EL (cell line): ENCODE measurements at regions not wholly inside any gene's neighbourhood (a gene's known extent, or its start where the extent isn't known, plus 50 kb on each side); places are given as distances from the start of the nearest gene placed in this dataset.
A peak's percentile ranks its signal among the peaks of the same experiment; 100 is the strongest.

Experiments
- DNase-seq: peaks from one replicate; pipeline ENCODE4 v3.0.0-alpha.2; 2016

- DNase-seq = peak; percentile 94
Measured at GRCh38 chr2:180523621-180524340, 456.6 kb upstream of the UBE2E3 start.

- peak; percentile 54 for DNase-seq
Measured at GRCh38 chr2:180520921-180521581, 459.4 kb upstream of the UBE2E3 start.

GRCh38 chr2:180520206-180520605, 460.2 kb upstream of the UBE2E3 start:
- DNase-seq = peak; percentile 14

GRCh38 chr2:180519276-180519675, 461.1 kb upstream of the UBE2E3 start:
- DNase-seq = peak; percentile 54

GRCh38 chr2:180516232-180516631, 464.2 kb upstream of the UBE2E3 start:
- no peak for DNase-seq

- DNase-seq = no peak
Measured at GRCh38 chr2:180513389-180513788, 467.0 kb upstream of the UBE2E3 start.

- DNase-seq = no peak
Measured at GRCh38 chr2:180508458-180508857, 471.9 kb upstream of the UBE2E3 start.

- DNase-seq = no peak
Measured at GRCh38 chr2:180507028-180507427, 473.4 kb upstream of the UBE2E3 start.

- peak; percentile 28 for DNase-seq
Measured at GRCh38 chr2:180505203-180505602, 475.2 kb upstream of the UBE2E3 start.

GRCh38 chr2:180497621-180498152, 482.7 kb upstream of the UBE2E3 start:
- DNase-seq = no peak

GRCh38 chr2:180495606-180496005, 484.8 kb upstream of the UBE2E3 start:
- peak; percentile 20 for DNase-seq

GRCh38 chr2:180494286-180494685, 486.1 kb upstream of the UBE2E3 start:
- no peak for DNase-seq

GRCh38 chr2:180482696-180483095, 475.6 kb upstream of the CWC22 start:
- no peak for DNase-seq

GRCh38 chr2:180481998-180482397, 474.9 kb upstream of the CWC22 start:
- DNase-seq = no peak

- DNase-seq = peak; percentile 57
Measured at GRCh38 chr2:180478883-180479282, 471.8 kb upstream of the CWC22 start.

GRCh38 chr2:180474716-180475115, 467.6 kb upstream of the CWC22 start:
- DNase-seq = no peak

GRCh38 chr2:180473456-180473855, 466.4 kb upstream of the CWC22 start:
- no peak for DNase-seq

- DNase-seq = peak; percentile 29
Measured at GRCh38 chr2:180472133-180472532, 465.0 kb upstream of the CWC22 start.

GRCh38 chr2:180463608-180464007, 456.5 kb upstream of the CWC22 start:
- no peak for DNase-seq

- no peak for DNase-seq
Measured at GRCh38 chr2:180461761-180462160, 454.7 kb upstream of the CWC22 start.

- DNase-seq = no peak
Measured at GRCh38 chr2:180456801-180457200, 449.7 kb upstream of the CWC22 start.

- DNase-seq = no peak
Measured at GRCh38 chr2:180450841-180451240, 443.7 kb upstream of the CWC22 start.

- DNase-seq = no peak
Measured at GRCh38 chr2:180449171-180449915, 442.2 kb upstream of the CWC22 start.

- no peak for DNase-seq
Measured at GRCh38 chr2:180446492-180446891, 439.4 kb upstream of the CWC22 start.
